Fibroblast of pulmonary artery (primary cell): ENCODE measurements at regions not wholly inside any gene's neighbourhood (a gene's known extent, or its start where the extent isn't known, plus 50 kb on each side); places are given as distances from the start of the nearest gene placed in this dataset.

ENCODE experiments used
- DNase-seq: peaks from one replicate; pipeline ENCODE4 v3.0.0-alpha.2; 2010; ENCODE audit warnings: low read depth
- H3K4me3 ChIP-seq: replicated peaks from 2 replicates; pipeline ENCODE4 v1.5.1; 2011; ENCODE audit warnings: low read depth, mild to moderate bottlenecking, control low read depth, low read length, moderate library complexity
- CTCF ChIP-seq: IDR thresholded peaks from 2 replicates; pipeline ENCODE4 v1.5.1; 2011; ENCODE audit warnings: mild to moderate bottlenecking, control low read depth, low read length, inconsistent platforms; ENCODE audit errors: missing control alignments

- DNase-seq: no peak
- no peak overlapping the region for H3K4me3 ChIP-seq
- TF ChIP-seq CTCF: no peak
Observed at GRCh38 chr13:83621765-83622421, 260.4 kb downstream of the SLITRK1 start.

GRCh38 chr13:83620530-83621220 is 261.6 kb downstream of the SLITRK1 start:
- peak; percentile 62 for DNase-seq
- TF ChIP-seq CTCF: no peak
- no peak overlapping the region for H3K4me3 ChIP-seq

GRCh38 chr13:83618966-83619365 is 263.3 kb downstream of the SLITRK1 start:
- no peak overlapping the region for H3K4me3 ChIP-seq
- no peak for TF ChIP-seq CTCF
- DNase-seq: peak; percentile 29

GRCh38 chr13:83613524-83613923 is 268.8 kb downstream of the SLITRK1 start:
- no peak overlapping the region for H3K4me3 ChIP-seq
- no peak for TF ChIP-seq CTCF
- no peak for DNase-seq

GRCh38 chr13:83601539-83601938 is 280.7 kb downstream of the SLITRK1 start:
- H3K4me3 ChIP-seq: no peak overlapping the region
- no peak for TF ChIP-seq CTCF
- DNase-seq: no peak

- DNase-seq: no peak
- no peak overlapping the region for H3K4me3 ChIP-seq
- TF ChIP-seq CTCF: no peak
Observed at GRCh38 chr13:83592095-83592494, 290.2 kb downstream of the SLITRK1 start.

GRCh38 chr13:83589814-83590213 is 292.5 kb downstream of the SLITRK1 start:
- DNase-seq: no peak
- H3K4me3 ChIP-seq: no peak overlapping the region
- TF ChIP-seq CTCF: no peak
